ENCODE measurements at regions not wholly inside any gene's neighbourhood (a gene's known extent, or its start where the extent isn't known, plus 50 kb on each side); places are given as distances from the start of the nearest gene placed in this dataset.

DNA sequence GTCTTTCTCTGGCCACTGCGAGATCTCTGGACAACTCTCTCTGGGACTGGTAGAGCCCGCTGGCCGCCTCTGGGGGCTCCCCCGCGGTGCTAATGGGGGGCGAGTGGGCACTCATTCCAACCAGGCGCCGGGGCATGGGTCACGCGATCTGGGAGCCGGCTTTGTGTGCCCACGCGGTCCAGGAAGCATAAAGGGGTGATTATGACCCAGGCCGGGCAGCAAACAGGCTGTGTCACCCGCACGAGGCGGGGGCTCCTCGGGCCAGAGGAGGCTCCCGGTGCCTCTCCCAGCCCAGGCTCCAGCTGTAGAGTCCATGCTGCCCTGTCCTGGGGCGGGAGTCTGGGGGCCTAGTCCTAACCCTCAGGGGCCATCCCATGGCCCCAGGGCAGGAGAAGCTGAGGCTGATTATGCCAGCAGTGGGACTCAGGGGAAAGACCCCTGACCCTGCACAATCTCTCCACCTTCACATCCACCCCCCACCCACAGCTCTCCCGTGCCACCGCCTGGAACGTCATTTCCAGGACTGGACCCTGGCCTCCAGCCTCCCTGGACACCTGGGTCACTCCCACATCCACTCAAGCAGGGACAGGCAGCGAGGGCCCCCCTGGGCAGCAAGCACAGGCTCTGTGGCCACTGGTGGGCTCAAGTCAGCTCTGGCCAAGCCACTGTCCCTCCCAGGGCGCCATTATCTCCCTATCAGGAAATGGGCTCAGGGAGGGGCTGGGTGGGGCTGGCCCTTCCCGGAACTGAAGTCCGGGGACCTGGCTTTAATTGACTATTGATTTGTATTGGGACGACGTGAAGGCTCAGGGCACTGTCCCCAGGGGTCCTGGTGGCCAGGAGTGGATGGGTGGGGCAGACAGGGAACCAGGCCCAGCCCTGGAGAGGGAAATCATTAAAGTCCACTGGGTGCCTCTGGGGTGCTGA is 50.0 kb downstream of the PTPRS start:
- no peak overlapping the region for H3K27ac ChIP-seq
- no peak for TF ChIP-seq CTCF (conservative IDR thresholded peaks at IDR 0.05)
- no peak for TF ChIP-seq ZFX (IDR thresholded peaks at IDR 0.05)

GRCh38 chr19:5289060-5289990 is 51.3 kb downstream of the PTPRS start:
- TF ChIP-seq ZFX (IDR thresholded peaks at IDR 0.05) (no peak), CTCF (conservative IDR thresholded peaks at IDR 0.05) (no peak)
- H3K27ac ChIP-seq, result no peak overlapping the region

- no peak overlapping the region for H3K27ac ChIP-seq
- TF ChIP-seq CTCF (conservative IDR thresholded peaks at IDR 0.05) (no peak), ZFX (IDR thresholded peaks at IDR 0.05) (no peak)
These were observed 52.3 kb downstream of the PTPRS start for GRCh38 chr19:5288347-5288739.

GRCh38 chr19:5287066-5287465 is 53.5 kb downstream of the PTPRS start:
- TF ChIP-seq ZFX (IDR thresholded peaks at IDR 0.05) (no peak), CTCF (conservative IDR thresholded peaks at IDR 0.05) (no peak)
- H3K27ac ChIP-seq, result no peak overlapping the region

DNA sequence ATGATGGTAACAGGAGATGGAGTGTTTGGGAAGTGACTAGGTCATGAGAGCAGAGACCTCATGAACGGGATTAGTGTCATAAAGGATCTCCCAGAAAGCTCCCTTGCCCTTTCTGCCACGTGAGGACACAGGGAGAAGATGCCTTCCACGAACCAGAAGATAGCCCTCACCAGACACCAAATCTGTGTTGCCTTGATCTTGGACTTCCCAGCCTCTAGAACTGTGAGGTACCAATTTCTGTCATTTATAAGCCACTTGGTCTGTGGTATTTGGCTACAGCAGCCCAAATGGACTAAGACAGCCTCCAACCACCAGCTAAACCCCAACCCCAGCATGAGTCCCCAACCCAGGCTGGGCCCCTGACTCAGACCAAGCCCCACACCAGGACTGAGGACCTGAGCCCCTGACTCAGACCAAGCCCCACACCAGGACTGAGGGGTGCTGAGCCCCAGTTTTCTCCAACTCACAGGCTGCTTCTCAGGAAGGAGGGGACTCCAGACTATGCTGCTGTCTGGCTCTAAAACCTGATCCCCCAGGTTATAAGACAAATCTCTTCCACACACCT is 54.1 kb downstream of the PTPRS start:
- no peak overlapping the region for H3K27ac ChIP-seq
- TF ChIP-seq CTCF (conservative IDR thresholded peaks at IDR 0.05) (no peak), ZFX (IDR thresholded peaks at IDR 0.05) (no peak)

DNA sequence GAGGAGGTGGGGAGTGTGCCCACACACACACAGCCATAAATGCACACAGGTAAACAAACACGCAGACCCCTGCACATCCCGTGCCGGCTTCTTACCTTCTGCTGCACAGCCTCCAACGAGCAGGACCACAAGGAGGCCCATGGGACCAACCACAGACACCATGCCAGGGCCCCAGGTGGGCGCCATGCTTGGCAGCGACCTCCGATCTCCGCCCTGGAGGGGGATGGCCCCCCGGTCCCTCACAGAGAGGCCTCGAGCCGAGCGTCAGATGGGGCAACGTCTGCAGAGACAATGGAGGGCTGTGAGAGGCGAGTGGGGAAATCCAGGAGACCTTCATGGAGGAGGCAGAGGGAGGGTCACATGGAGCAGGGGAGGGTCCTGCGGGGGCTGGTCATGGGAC is 54.7 kb downstream of the PTPRS start:
- TF ChIP-seq CTCF (conservative IDR thresholded peaks at IDR 0.05) (no peak), ZFX (IDR thresholded peaks at IDR 0.05) (no peak)
- no peak overlapping the region for H3K27ac ChIP-seq

Data from C4-2B (cell line).